ENCODE measurements at regions not wholly inside any gene's neighbourhood (a gene's known extent, or its start where the extent isn't known, plus 50 kb on each side); places are given as distances from the start of the nearest gene placed in this dataset.

GRCh38 chr2:150643114-150643725 lies 155.8 kb upstream of the RND3 start:
- no peak overlapping the region for H3K27ac Mint-ChIP-seq
- peaks cover 0 to 6% of the 10 kb centered on the region in 2 donors for H3K9me3 Mint-ChIP-seq
- H3K4me1 Mint-ChIP-seq = no peaks in the 10 kb centered on the region
- ATAC-seq (no peak), DNase-seq (no peak)
- peaks cover 9% of the 10 kb centered on the region for H3K27me3 Mint-ChIP-seq
- H3K4me3 Mint-ChIP-seq = no peak overlapping the region

- Mint-ChIP-seq H3K4me3 (no peak overlapping the region), H3K9me3 (no peaks in the 10 kb centered on the region), H3K27ac (no peak overlapping the region), H3K4me1 (no peaks in the 10 kb centered on the region), H3K27me3 (peaks cover 9% of the 10 kb centered on the region)
- DNase-seq = no peak
- ATAC-seq = no peak
Observed at GRCh38 chr2:150640039-150640438, 152.6 kb upstream of the RND3 start.

- Mint-ChIP-seq H3K4me1 (no peaks in the 10 kb centered on the region), H3K27me3 (peaks cover 9% of the 10 kb centered on the region), H3K4me3 (no peak overlapping the region), H3K9me3 (no peaks in the 10 kb centered on the region), H3K27ac (no peak overlapping the region)
- no peak for ATAC-seq
- DNase-seq = no peak
Observed at GRCh38 chr2:150639383-150639782, 151.9 kb upstream of the RND3 start.

GRCh38 chr2:150631236-150631821 lies 143.9 kb upstream of the RND3 start:
- ATAC-seq (no peak), DNase-seq (no peak)
- Mint-ChIP-seq H3K4me1 (no peaks in the 10 kb centered on the region), H3K9me3 (no peaks in the 10 kb centered on the region), H3K27ac (no peak overlapping the region), H3K27me3 (no peaks in the 10 kb centered on the region), H3K4me3 (no peak overlapping the region)

GRCh38 chr2:150630587-150631235 lies 143.2 kb upstream of the RND3 start:
- Mint-ChIP-seq H3K9me3 (no peaks in the 10 kb centered on the region), H3K4me1 (no peaks in the 10 kb centered on the region), H3K27ac (no peak overlapping the region), H3K4me3 (no peak overlapping the region), H3K27me3 (no peaks in the 10 kb centered on the region)
- no peak for DNase-seq
- ATAC-seq = no peak

- Mint-ChIP-seq H3K27ac (no peak overlapping the region), H3K4me3 (no peak overlapping the region), H3K4me1 (no peaks in the 10 kb centered on the region), H3K27me3 (no peaks in the 10 kb centered on the region), H3K9me3 (no peaks in the 10 kb centered on the region)
- ATAC-seq (no peak), DNase-seq (no peak)
Observed at GRCh38 chr2:150627526-150627925, 140.1 kb upstream of the RND3 start.

GRCh38 chr2:150626934-150627411 lies 139.5 kb upstream of the RND3 start:
- DNase-seq (no peak), ATAC-seq (no peak)
- Mint-ChIP-seq H3K27ac (no peak overlapping the region), H3K27me3 (no peaks in the 10 kb centered on the region), H3K4me3 (no peak overlapping the region), H3K9me3 (no peaks in the 10 kb centered on the region), H3K4me1 (no peaks in the 10 kb centered on the region)

GRCh38 chr2:150625741-150626140 lies 138.3 kb upstream of the RND3 start:
- H3K27me3 Mint-ChIP-seq = no peaks in the 10 kb centered on the region
- DNase-seq (no peak), ATAC-seq (no peak)
- no peak overlapping the region for H3K27ac Mint-ChIP-seq
- no peaks in the 10 kb centered on the region for H3K4me1 Mint-ChIP-seq
- no peaks in the 10 kb centered on the region for H3K9me3 Mint-ChIP-seq
- H3K4me3 Mint-ChIP-seq = no peak overlapping the region

GRCh38 chr2:150625303-150625702 lies 137.8 kb upstream of the RND3 start:
- Mint-ChIP-seq H3K27ac (no peak overlapping the region), H3K27me3 (no peaks in the 10 kb centered on the region), H3K9me3 (no peaks in the 10 kb centered on the region), H3K4me1 (no peaks in the 10 kb centered on the region), H3K4me3 (no peak overlapping the region)
- DNase-seq (no peak), ATAC-seq (no peak)

- H3K4me3 Mint-ChIP-seq = no peak overlapping the region
- DNase-seq (no peak), ATAC-seq (no peak)
Observed at GRCh38 chr2:150624001-150624401, 136.5 kb upstream of the RND3 start.

GRCh38 chr2:150621526-150622213 lies 134.2 kb upstream of the RND3 start:
- DNase-seq = no peak
- ATAC-seq = no peak
- Mint-ChIP-seq H3K4me1 (no peaks in the 10 kb centered on the region), H3K4me3 (no peak overlapping the region), H3K9me3 (no peaks in the 10 kb centered on the region), H3K27me3 (no peaks in the 10 kb centered on the region), H3K27ac (no peak overlapping the region)

More at GRCh38 chr2:150624001-150624401, 136.5 kb upstream of the RND3 start:
- Mint-ChIP-seq H3K27ac (no peak overlapping the region), H3K27me3 (no peaks in the 10 kb centered on the region), H3K4me1 (no peaks in the 10 kb centered on the region), H3K9me3 (no peaks in the 10 kb centered on the region)

GRCh38 chr2:150620855-150621254 lies 133.4 kb upstream of the RND3 start:
- Mint-ChIP-seq H3K9me3 (no peaks in the 10 kb centered on the region), H3K27ac (no peak overlapping the region), H3K27me3 (no peaks in the 10 kb centered on the region), H3K4me3 (no peak overlapping the region), H3K4me1 (no peaks in the 10 kb centered on the region)
- no peak for ATAC-seq
- no peak for DNase-seq

- H3K9me3 Mint-ChIP-seq = no peaks in the 10 kb centered on the region
- no peaks in the 10 kb centered on the region for H3K4me1 Mint-ChIP-seq
- H3K27me3 Mint-ChIP-seq = no peaks in the 10 kb centered on the region
- ATAC-seq = no peak
- H3K27ac Mint-ChIP-seq = no peak overlapping the region
- H3K4me3 Mint-ChIP-seq = no peak overlapping the region
- no peak for DNase-seq
Observed at GRCh38 chr2:150620416-150620815, 132.9 kb upstream of the RND3 start.

GRCh38 chr2:150619607-150620330 lies 132.3 kb upstream of the RND3 start:
- DNase-seq (no peak), ATAC-seq (no peak)
- H3K4me3 Mint-ChIP-seq = no peak overlapping the region
- no peaks in the 10 kb centered on the region for H3K27me3 Mint-ChIP-seq
- H3K9me3 Mint-ChIP-seq = no peaks in the 10 kb centered on the region
- H3K4me1 Mint-ChIP-seq = no peaks in the 10 kb centered on the region
- no peak overlapping the region for H3K27ac Mint-ChIP-seq

- Mint-ChIP-seq H3K4me1 (no peaks in the 10 kb centered on the region), H3K27ac (no peak overlapping the region), H3K27me3 (no peaks in the 10 kb centered on the region), H3K4me3 (no peak overlapping the region), H3K9me3 (no peaks in the 10 kb centered on the region)
- DNase-seq = no peak
- no peak for ATAC-seq
Observed at GRCh38 chr2:150618245-150618895, 130.9 kb upstream of the RND3 start.

Measured in stimulated activated naive CD8-positive, alpha-beta T cell treated with anti-CD3 and anti-CD28 coated beads, Interleukin-15, amount 100 ng/mL, for 72 hours (primary cell).